GM12878 (cell line): ENCODE measurements at regions not wholly inside any gene's neighbourhood (a gene's known extent, or its start where the extent isn't known, plus 50 kb on each side); places are given as distances from the start of the nearest gene placed in this dataset.

Source experiments
- CEBPB ChIP-seq, 2 experiments: fragments of 150-350 bp in 1 of 2; IDR thresholded peaks; 2 replicates each; pipeline ENCODE4 v1.6.1; 2012 to 2014; ENCODE audit warnings: low read depth in 2 of 2, low read length in 2 of 2, borderline replicate concordance in 1 of 2, inconsistent platforms in 1 of 2
- CTCF ChIP-seq, 3 experiments: IDR thresholded peaks in 2 of 3; conservative IDR thresholded peaks in 1 of 3; 2 replicates each; pipeline ENCODE4 v1.5.1; 2011; ENCODE audit warnings: low read depth in 3 of 3, low read length in 3 of 3, mild to moderate bottlenecking in 3 of 3, control low read depth in 2 of 3, moderate library complexity in 2 of 3, inconsistent platforms in 1 of 3, mixed read lengths in 1 of 3; ENCODE audit not compliant: control insufficient read depth in 2 of 3, insufficient read depth in 1 of 3; ENCODE audit errors: extremely low read depth in 1 of 3
- EP300 ChIP-seq, 2 experiments: fragments of 150-350 bp in 1 of 2; IDR thresholded peaks; 2 replicates each; pipeline ENCODE4 v1.6.1; 2011 to 2012; ENCODE audit warnings: low read depth in 2 of 2, low read length in 2 of 2, borderline replicate concordance in 1 of 2, improper control_type of control experiment in 1 of 2, inconsistent platforms in 1 of 2; ENCODE audit not compliant: control insufficient read depth in 1 of 2
- ESRRA ChIP-seq: IDR thresholded peaks from 2 replicates; pipeline ENCODE4 v1.6.1; 2012; ENCODE audit warnings: mild to moderate bottlenecking, low read length, improper control_type of control experiment
- EZH2 ChIP-seq: IDR thresholded peaks from 2 replicates; pipeline ENCODE4 v1.6.1; 2012; ENCODE audit warnings: low read depth, mild to moderate bottlenecking, control low read depth, inconsistent platforms, low read length, borderline replicate concordance; ENCODE audit not compliant: control insufficient read depth
- GABPA ChIP-seq: IDR thresholded peaks from 2 replicates; pipeline ENCODE4 v1.6.1; 2014; ENCODE audit warnings: antibody characterized with exemption, low read depth, mild to moderate bottlenecking, inconsistent platforms
- HCFC1 ChIP-seq: fragments of 150-350 bp; IDR thresholded peaks from 2 replicates; pipeline ENCODE4 v1.6.1; 2014; ENCODE audit warnings: low read length
- MEF2A ChIP-seq: IDR thresholded peaks from 2 replicates; pipeline ENCODE4 v1.6.1; 2011; ENCODE audit warnings: low read depth, mild to moderate bottlenecking, low read length, moderate library complexity; ENCODE audit not compliant: insufficient read depth
- POLR2AphosphoS5 ChIP-seq: IDR thresholded peaks from 2 replicates; pipeline ENCODE4 v1.6.1; 2011; ENCODE audit warnings: mild to moderate bottlenecking, low read length, inconsistent platforms
- RCOR1 ChIP-seq: conservative IDR thresholded peaks from 2 replicates; pipeline ENCODE4 v1.6.1; 2012; ENCODE audit warnings: low read depth, low read length, improper control_type of control experiment
- SMC3 ChIP-seq: IDR thresholded peaks from 2 replicates; pipeline ENCODE4 v1.6.1; 2011; ENCODE audit warnings: low read length, improper control_type of control experiment, borderline replicate concordance
- SREBF2 ChIP-seq: IDR thresholded peaks from 2 replicates; pipeline ENCODE4 v1.6.1; 2012; ENCODE audit warnings: mild to moderate bottlenecking, low read length
- TCF12 ChIP-seq: IDR thresholded peaks from 2 replicates; pipeline ENCODE4 v1.6.1; 2011; ENCODE audit warnings: low read depth, mild to moderate bottlenecking, low read length

- TF ChIP-seq POLR2AphosphoS5 (no peak), EZH2 (no peak), CEBPB (IDR thresholded peaks at IDR 0.05; ENCODE audit: borderline replicate concordance in 1 of 2, low read depth in 2 of 2, low read length in 2 of 2) (no peak), GABPA (no peak), SREBF2 (no peak), HCFC1 (no peak), MEF2A (no peak), SMC3 (no peak), TCF12 (no peak), EP300 (IDR thresholded peaks at IDR 0.05; ENCODE audit: borderline replicate concordance in 1 of 2, control insufficient read depth in 1 of 2, low read depth in 2 of 2, low read length in 2 of 2) (no peak), CTCF (IDR thresholded peaks at IDR 0.05 in 2 of 3, conservative IDR thresholded peaks at IDR 0.05 in 1 of 3; ENCODE audit: control insufficient read depth in 2 of 3, extremely low read depth in 1 of 3, insufficient read depth in 1 of 3, low read depth in 3 of 3, low read length in 3 of 3) (no peak), RCOR1 (no peak), ESRRA (no peak)
Measured at GRCh38 chr7:52091101-52091500, 774.5 kb upstream of the COBL start.
